HG03159 (cell line): ENCODE measurements at regions not wholly inside any gene's neighbourhood (a gene's known extent, or its start where the extent isn't known, plus 50 kb on each side); places are given as distances from the start of the nearest gene placed in this dataset.

Experiments
- ATAC-seq: cut with Tn5 transposase; IDR thresholded peaks from one replicate; pipeline ENCODE4 v1.9.1; 2021; ENCODE audit warnings: mild to moderate bottlenecking, moderate library complexity; ENCODE audit not compliant: unreplicated experiment

DNA sequence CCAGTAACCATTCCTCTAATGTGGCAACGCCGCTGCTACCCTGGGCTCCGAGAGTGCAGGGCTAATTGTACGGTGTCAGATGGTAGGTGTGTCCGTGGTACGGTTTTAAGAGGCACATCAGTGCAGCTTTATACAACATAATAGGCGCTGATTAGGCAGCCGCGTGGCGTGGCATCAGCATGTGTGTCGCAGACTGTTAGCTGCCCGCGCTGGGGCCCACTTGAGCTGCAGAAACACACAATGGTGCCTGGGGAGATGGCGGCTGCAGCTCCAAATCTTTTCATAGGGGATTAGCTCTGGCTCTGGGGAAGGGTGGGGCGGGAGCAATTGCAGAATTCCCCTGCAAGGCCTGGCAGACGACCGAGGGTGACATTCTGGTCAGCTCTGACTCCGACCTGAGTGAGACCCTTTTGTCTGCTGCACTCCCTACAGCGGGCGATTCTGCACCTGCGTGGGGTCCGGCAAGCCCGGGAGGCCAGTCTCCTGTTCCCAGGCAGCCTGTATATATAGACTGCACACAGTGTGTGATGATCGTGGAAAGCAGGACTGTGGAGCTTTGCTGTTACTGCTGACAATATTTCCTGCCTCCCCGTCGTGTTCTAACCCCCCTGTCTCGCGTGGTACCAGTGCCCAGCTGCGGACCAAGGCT lies 722.7 kb upstream of the CELF2 start:
- ATAC-seq: no peak

DNA sequence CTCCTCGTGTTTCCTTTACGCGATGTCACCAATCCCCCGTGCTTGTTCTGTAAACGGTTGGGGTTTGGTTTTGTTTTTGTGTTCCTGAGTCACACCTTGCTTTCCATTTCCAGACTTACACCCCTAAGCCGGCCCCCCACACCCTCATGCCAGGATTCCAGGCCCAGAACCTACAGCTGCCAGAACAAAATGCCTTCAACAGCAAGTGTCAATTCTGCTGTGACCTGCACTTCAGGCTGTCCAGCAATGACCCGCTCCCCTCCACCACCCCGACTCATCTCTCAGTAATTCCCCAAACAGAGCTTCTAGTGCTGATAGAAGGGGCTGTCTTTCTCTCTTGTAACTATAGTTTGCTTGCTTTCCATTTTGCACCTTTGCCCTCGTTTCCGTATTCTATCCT lies 722.1 kb upstream of the CELF2 start:
- ATAC-seq: no peak

DNA sequence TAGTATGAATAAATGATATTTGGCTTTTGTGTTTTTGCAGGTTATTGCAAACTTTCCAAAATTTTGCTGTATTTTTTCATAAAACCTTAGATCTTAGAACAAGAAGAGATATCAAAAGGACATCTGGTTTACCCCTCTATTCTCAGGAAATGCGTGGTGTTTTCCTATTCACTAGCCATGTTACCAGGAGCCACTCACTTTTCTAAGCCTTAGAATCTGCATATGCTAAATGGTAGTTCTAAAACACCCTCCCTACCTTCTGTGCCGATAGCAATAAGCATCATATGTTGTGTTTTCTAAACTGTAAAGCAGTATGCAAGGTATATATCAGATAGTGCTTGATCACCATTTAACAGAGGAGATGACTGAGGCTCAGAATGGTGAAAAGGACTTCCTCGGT lies 715.0 kb upstream of the CELF2 start:
- ATAC-seq: no peak

DNA sequence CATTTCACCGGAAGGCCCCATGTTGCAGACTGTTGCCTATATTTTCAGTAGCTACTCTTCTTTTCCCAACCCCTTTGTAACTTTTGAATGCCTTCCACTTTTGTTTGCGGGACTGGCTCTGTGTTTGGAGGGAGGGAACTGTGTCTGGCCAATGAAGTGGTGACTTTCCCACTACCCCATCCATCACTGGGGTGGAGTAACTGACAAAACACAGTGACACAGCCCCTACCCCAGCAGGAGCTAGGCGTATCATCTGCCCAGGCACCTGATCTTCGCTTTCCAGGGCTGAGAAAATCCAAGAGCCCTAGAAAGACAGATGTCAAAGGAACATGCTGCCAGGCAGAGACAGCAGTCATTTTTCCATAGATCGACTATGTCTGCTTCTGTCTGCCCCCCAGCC lies 710.6 kb upstream of the CELF2 start:
- ATAC-seq: no peak

DNA sequence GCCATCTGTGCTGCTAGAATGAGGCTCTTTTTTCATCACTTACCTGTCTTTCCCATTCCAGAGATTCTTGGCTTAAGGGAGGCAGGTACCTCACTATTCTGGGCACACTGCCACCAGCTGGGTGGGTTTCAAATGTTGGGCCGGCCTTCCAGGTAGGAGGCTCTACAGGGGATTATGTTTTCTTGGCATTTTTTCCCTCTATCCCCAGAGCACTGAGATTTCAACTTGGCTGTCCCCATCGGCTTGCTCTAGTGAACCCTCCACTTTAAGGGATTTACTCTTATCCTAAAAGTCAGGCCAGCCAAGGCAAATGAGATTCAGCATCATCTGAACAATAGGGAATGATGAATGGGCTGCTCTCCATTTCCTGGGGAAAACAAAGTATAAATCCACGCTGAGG lies 710.1 kb upstream of the CELF2 start:
- no peak for ATAC-seq

DNA sequence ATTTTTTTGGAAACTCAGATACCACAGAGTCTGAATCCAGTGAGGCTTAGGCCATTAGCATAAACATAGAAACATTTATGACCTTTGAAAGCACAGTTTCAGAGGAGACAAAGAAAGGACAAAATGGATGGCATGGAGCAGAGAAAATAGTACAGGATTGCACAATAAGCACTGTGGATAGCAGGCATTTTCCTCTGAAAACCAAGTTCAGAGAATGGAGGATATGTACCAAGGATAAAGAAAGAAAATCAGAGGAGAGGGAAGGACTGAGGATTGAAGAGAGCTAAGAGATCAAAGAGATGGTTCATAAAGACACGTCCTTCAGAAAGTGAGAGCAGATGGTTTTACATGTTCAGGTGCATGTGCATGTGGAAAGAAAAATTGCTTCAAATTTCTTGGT lies 707.2 kb upstream of the CELF2 start:
- ATAC-seq: no peak

DNA sequence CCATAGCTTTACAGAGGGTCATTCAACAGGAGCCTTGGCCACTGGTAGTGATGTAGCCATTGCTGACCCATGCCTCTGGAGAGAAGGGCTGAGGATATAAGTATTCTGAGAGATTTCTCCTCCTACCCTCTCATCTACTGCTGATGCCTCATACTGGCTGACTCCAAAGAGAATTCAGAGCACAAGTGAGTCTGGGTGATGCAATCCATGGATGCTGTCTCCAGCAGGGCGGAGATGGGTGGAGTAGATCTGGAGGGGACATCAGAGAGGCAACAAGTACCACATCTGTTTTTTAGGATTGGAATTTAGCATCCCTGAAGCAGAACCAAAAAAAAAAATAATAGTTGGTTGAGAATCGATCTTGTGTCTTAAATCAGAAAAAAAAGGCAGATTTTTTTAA lies 705.7 kb upstream of the CELF2 start:
- no peak for ATAC-seq

DNA sequence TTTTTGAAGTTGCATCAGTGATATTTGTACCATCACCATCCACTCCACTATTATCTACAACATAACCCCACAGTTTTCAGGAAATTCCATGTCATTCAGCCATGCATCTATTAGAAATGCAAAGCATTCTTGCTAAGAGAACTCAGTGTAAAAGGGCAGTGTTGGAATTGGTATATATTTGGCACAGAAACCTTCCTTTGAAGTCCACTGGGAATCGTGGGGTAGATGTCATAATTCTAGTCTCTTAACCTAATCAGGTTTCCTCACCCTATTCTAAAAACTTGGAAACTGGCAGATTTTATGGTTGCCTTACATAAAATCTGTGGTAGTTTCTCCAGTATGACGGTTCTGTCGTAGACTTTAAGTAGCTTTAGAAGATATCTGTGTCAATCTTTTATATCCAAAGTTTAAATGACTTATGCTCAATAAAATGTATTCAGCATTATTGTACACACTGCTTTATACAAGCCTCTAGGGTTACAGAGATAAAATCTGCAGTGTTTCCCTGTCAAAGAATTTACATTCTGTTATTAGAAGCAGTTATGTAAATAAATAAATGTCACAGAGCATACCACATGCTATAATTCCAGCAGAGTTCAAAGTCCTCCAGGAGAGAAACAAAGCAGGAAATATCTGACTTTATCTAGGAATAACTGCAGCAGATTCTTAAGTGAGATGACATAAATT lies 704.4 kb upstream of the CELF2 start:
- ATAC-seq: no peak

DNA sequence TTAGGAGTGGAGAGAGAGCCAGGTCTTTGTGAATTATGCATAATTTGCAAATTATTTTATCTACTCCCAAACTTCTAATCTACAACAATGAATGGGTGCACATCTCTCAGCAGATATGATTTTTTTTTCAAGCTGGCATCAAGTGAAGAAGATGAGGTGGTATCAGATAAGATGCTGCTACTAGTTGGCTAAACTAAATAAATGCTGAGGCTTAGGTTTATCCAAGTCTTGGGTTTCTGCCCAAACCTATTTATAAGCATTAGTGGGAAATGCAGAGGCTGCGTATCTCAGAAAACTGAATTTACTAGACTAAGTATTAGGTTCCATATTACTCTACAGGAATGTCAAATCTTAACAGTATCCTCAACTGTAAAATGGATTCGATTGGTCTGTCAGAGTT lies 703.0 kb upstream of the CELF2 start:
- ATAC-seq: no peak

DNA sequence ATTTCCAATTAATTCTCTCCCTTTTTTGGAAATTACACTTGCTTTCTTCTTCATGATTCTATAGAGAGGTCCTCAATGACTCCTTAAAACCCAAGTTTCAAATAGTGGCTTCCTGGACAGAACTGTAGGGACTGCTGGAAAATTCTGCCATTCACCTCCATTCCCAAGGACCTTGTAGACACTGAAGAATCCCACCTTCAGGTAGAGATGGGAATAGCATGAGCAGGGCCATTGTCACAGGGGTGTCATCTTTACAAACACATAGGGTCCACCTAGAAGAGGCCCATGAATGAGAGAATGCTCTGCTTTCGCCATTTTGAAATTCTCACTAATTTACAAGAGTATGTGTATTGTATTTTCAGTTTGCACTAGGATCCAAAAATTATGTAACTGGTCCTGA lies 701.7 kb upstream of the CELF2 start:
- ATAC-seq: no peak

DNA sequence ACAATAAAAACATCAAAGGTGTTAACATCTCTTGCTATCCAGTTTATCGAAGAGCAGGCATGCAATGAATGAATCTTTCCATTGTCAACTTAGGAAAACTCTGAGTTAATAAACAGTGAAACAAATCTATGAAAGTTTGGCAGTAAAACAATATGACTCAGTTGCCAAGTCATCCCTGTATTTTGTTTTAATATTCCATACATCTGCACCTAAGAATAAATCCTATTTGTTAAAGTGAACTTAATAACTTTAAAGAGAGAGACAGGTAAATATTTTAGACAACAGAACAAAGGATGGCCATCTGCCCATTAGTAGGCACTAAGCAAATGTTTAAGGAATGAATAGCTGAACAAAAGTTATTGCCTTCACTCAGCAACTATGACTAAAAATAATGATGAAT lies 700.5 kb upstream of the CELF2 start:
- no peak for ATAC-seq

DNA sequence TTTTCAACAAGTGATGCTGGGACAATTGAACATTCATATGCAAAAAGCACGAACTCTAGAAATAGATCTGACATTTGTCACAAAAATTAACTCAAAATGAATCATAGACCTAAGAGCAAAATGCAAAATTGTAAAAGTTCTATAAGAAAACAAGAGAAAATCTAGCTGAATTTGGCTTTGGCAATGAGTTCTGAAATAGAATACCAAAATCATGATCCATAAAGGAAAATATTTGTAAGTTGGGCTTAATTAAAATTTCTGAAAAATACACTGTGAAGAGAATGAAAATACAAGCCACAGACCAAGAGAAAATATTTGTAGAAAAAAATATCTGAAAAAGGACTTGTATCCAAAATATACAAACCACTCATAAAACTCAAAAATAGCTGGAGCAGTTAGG lies 698.8 kb upstream of the CELF2 start:
- no peak for ATAC-seq

DNA sequence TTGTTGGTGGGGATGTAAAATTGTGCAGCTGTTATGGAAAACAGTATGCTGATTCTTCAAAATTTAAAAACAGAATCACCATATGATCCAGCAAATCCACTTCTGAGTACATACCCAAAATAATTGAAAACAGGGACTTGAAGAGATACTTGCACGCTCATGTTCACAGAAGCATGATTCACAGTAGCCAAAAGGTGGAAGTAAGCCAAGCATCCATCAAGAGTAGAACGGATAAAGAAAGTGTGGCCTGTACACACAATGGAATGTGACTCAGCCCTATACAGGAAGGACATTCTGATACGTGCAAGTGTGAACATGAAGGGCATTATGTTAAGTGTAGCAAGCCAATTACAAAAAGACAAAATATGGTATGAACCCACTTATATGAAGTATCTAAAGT lies 696.7 kb upstream of the CELF2 start:
- no peak for ATAC-seq

DNA sequence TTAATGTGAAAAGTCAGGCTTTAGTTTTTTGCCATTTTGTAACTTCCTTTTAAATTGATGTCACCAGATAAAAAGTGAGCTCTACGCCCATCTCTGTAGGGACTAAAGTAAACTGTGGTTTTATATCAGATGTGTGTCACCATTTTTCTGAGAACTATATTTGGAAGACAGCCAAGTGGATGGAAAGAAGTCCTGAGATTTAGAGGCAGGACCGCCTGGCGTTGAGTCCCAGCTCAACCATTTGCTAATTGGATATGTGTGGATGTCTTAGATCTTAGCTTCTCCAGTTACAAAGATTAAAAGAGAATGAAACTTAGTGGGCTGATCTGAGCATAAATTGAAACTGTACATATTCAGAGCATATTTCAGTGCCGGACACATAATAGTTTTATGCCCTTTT lies 691.6 kb upstream of the CELF2 start:
- no peak for ATAC-seq

DNA sequence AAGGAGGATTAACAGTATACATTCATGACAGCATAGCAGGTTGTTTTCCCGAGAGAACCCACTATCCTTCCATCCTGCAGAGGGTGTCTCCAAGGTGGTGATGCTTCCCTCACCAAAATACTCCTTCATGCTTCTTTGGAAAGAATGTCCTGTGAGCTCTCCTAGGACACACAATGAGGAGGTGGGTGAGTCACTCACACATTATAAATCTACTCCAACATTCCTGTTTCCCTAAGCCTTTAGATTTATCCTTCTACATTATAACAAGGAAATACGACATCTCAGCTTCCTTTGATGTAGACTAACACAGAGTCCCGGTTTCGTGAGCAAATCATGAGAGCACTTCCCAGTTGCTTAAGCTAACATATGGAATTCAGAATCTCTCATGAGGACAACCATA lies 689.7 kb upstream of the CELF2 start:
- ATAC-seq: no peak

DNA sequence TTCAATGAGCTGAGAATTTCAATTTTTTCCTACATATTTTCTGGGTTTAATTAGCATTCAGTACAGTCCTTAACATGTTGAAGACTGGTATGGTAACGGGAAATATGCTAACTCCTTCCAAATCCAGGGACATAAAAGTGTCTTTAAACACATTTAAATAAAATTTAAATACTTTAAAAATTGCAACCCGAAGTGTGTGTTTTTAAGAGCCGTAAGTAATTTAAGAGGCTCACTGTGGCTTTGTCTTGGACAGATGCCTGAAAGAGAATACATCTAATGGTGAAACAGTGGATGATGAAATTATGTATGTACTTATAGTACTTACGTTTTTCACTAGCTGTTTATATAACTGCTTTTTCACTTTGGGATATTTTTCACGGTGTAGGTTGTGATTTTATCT lies 687.3 kb upstream of the CELF2 start:
- ATAC-seq: no peak

DNA sequence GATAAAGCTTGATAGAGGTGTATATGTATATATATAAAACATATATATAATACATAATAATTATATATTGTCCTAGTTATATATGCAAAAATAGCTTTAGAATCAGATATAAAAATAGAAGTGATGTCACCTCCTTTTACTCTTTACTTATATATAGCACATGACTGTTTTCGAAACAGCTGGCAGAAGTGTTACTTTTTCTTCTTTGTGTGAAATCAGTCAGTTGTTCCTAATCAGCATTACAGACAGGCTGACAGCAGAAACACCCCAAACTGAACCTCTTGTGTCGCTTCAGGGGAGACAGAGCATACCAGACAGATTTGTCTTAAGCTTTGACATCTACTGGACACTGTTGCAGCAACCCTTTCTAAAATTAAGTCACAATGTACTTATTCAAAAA lies 684.9 kb upstream of the CELF2 start:
- ATAC-seq: peak; percentile 53

DNA sequence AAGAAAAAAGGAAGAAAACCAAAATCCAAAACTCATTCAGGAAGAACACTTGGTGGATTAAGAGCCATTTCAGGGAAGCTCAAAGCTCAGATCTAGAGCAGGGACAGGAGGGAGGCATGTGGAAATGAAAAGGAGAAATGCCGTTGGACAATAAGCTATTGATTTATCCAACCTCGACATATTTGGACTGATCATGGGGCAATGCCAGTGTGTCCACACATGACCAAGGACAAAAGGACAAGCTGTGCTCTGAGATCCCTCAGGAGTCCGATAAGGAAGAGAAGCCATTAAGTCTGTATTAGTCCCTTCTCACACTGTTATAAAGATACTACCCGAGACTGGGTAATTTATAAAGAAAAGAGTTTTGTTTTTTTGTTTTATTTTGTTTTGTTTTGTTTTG lies 684.0 kb upstream of the CELF2 start:
- ATAC-seq: no peak

DNA sequence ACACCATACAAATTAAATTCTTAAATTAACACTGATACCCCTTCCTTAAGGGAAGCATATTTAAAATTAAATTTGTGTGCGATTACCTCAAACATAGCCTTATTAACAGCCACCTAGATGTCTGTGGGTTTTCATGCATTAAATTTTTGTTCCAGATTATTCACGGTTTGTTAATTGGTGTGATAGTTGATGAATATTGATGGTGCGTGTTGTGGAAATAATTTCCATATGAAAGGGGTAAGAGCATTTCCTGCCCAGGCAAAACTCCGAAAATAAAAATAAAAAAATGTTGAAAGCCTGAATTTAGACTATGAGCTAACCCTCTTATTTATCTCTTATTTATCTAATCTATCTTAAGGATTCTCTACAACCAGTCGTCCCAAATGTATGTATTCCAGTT lies 679.3 kb upstream of the CELF2 start:
- ATAC-seq: no peak

DNA sequence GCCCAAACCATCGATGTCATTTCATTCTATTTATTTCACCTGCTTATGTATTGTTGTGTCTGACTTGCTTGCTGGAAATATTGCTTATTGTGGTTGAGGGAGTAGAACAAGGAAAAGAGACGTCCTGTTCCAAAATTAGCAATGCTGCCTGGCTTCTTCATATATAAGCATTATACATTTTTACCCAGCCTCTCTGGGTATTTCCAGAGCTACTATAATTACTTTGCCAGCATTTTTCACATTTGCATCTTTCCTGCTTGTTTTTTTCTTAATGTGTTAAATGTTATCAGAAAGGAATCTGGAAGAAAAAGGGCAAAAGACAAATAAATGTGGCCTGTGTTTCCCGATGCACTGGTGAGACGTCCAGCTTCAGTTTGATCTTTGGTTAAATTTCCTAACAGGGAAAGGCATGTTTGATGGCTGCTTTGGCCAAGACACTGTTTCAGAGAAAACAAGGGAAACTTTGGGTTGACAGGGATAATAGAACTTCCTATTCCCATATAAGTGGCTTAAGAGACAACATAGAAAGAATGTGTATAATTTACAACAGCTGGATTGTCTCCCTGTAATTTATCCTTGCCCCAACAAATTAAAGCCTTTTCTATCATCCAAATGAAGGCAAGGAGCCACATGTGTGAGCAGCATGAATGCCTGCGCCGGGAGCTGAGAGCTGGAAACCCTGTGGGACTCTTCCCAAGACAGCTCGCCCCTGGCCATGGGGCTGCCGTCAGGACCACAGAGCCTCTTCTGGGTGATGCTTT lies 671.1 kb upstream of the CELF2 start:
- no peak for ATAC-seq

DNA sequence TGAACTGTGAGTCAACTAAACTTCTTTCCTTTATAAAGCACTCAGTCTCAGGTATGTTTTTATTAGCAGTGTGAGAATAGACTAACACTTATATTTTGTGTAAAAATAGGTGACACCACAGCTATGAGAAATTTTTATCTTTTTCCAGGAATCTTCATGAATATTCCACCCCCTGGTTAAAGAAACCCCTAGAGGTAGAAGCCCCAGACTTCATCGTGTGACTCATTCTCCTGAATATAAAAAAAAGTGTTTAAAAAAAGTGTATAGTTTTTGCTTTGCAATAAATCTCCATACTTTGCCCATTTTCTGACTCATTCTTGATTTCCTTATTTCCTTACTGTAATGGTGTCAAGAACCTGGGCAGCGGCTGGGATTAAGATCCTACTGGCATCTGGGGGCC lies 667.6 kb upstream of the CELF2 start:
- ATAC-seq: no peak

DNA sequence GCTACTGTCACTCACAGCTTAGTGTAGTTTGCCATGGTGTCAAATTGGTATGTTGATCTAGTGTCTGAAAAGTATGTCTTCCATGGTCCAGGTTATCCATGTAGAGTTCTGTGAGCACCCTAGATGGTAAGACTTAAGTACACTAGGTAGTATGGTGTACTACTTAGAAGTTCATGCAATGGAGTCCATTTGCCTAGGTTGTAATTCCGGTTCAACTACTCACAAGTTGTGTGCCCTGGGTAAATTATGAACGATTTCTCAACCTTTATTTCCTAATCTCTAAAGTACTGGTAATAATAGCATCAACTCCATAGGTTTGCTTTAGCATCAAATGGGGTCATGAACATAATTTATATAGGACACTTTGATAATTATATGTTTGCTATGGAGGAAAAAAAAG lies 666.2 kb upstream of the CELF2 start:
- ATAC-seq: no peak
